NAMALWA (cell line): ENCODE measurements at regions not wholly inside any gene's neighbourhood (a gene's known extent, or its start where the extent isn't known, plus 50 kb on each side); places are given as distances from the start of the nearest gene placed in this dataset.
"Not testable (repeated sequence)": the region's sequence is repeated elsewhere in the genome, so short reads cannot be mapped to it uniquely, and the experiment has no call there.

Source experiments
- DNase-seq: peaks from one replicate; pipeline ENCODE4 v3.0.0-alpha.2; 2015; ENCODE audit warnings: low spot score

DNA sequence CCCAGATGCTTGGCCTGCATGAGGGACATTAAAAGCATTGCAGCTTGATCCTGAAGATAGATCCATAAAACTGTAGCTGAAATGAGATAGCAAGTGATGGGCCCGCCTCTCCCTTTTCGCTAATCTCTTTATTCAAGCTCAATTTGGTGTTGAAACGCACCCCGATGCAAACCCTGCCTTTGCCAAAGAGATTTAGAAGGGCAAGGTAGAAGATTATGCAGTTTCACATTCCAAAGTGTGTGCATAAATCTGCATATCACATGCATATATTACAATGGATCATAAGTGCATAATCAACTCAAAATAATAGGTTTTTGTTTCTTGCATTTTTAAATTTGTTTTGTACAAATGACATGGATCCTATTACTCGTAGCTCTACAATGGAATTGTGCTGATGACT is 80.1 kb upstream of the SHANK2 start:
- DNase-seq, result no peak

DNA sequence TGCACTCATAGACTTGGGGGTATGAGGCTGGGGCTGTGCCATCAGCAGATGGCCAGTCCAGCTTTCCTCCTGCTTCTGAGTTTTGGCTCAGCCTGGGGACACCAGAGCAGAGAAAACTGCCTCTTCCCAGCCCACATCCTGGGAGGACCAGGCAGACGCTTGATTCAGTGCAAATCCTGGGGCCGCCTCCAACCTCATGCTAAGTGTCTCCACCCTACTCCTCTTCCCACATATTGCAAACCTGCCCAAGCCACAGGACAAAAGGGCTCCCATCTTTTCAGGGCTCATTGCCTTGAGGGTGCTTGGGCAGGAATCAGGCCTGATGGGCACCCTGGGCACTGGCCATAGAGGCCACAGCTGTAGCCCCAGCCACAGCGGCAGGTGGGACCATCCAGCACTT is 79.7 kb upstream of the SHANK2 start:
- DNase-seq, result no peak

DNA sequence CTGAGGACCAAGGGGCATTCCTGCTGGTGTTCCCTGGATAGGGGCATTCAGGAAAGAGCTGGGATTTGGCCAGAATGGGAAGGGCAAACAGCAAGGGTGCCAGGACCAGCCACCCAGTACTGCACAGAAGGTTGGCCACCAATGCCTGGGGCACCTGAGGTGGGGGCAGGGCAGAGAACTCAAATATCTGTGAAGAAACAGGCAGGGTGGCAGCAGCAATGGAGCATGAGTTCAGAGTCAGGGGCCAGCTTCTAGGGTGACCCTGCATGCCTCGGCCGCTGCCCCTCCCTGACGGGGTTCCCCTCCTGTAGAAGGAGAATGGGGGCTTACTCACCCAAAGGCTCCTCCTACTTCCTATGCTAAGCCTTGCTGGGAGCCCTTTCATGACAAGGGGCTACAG is 79.3 kb upstream of the SHANK2 start:
- no peak for DNase-seq

DNA sequence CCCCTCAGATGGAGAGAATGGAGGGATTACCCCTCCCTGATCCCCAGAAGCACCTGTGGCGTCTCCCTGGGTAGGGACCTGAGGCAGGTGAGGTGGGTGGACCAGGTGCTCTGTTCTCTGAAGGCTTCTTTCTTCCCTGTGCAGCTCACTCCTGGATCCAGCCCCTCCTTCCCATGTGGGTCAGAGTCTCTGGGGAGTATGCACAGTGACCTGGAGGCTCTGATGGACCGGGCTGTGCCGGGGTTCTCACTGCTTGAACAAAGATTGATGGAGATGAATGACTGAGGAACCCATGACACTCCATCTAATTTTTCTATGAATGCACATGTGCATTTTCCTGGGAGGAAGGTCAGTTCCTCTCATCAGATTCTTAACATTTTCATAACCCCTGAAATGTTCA is 78.6 kb upstream of the SHANK2 start:
- DNase-seq, result no peak

DNA sequence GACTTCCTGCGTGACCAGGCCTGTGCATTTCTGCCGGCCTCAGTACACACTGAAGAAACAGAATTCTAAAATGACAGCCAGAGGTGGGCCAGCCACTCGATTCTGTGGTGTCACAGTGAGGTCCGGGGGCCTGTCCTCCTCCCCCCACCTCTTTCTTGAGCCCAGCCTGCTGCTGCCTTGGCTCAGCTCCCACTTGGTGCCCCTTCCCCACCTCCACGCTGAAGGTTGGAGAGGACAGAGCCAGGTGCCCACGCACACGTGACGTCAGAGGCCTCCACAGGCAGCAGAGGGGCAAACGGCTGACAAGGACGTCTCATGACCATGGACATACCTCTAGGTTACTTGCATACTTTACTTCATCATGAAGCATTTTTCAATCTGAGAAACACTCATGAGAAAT is 78.0 kb upstream of the SHANK2 start:
- no peak for DNase-seq

DNA sequence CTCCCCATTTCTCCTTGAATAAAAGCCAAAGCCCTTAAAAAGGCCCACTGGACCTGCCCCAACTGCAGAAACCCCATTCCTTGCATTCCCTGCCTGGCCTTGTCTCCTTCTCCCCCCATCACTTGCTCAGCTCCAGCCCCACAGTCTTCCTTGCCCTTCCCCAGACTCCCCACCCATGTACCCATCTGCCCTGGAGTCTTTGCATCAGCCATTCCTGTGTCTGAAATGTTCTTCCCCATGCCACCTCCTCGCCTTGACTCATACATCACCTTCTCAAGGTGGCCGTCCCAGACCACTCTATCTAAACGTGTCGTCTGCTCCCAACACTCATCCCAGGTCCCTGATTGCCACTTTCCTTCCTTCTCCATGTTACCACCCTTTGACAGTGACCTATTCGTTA is 77.4 kb upstream of the SHANK2 start:
- no peak for DNase-seq

DNA sequence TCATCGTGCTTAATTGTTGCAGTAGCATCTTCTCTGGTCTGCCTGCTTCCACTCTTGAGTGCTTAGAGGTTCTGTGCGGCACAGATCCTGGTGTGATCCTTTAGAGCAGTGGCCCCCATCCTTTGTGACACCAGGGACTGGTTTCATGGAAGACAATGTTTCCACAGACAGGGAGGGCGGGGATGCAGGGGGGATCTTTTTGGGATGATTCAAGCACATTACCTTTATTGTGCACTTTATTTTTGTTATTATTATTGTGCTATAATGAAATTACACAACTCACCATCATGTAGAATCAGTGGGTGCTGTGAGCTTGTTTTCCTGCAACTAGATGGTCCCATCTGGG is 76.8 kb upstream of the SHANK2 start:
- no peak for DNase-seq

DNA sequence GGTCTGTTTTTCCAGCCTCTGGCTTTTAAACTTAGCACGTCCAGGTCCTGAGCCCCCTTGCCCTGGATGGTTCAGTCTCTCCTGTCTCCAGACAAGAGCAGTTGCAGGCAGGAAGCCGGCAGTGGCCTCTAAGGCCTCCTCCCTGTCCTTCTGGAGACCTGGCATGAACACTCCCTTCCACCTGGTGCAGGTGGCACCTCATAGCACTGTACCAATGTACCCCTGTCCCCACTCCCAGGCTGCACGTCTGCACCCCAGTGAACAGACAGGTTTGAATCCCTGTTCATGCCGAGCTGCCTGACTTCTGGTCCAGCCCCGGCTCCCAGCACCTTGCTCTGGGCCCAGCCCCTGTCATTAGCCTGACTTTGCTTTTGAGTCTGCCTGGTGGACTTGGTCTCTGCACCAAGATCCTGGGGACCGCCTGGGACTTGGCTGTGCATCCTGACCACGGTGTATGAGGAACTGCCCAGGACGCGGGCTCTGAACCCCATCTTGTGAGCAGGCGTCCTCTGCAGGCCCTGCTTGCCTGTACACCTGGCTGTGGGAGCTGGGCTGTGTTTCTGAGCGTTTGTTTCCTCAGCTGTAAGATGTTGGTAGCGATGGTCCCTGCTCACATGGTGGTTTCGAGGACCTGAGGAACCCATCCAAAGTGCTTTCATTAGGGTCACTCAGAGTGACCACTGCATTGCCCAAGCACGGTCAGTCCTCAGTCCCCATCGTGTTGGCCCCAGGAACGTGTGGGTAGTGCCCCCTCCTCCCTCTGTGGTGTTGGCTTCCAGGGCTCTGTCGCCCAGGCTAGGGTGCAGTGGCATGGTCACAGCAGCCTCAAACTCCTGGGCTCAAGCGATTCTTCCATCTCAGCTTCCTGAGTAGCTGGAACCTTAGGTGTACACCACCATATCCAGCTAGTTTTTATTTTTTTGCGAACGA is 75.0 kb upstream of the SHANK2 start:
- DNase-seq, result no peak

DNA sequence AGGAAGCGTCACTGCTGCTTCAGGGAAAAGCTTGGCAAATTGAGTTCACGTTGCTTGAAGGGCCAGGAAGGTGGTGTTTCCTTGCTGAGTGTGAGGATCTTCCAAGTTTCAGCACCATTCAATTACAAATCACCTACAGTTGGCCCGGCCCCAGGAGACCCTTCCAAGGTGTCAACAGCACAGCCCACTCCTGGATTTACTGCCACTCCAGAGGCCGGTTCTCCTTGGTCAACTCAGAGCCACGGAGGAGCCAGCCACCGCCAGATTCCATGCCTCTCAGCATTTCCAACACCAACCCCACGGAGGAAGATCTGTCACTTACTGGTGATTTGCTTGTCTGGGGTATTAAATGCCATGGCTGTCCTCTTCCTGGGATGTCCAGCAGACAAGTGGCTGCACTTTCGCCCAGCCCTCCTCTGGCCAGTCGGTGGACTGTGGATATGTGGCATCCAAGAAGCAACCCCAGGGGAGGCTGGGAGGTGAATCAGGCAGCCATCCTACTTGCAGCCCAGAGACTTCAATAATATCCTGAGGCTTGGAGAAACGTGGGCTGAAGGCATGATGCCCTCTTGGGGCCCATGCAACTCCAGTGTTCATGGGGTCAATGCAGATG is 74.1 kb upstream of the SHANK2 start:
- no peak for DNase-seq

DNA sequence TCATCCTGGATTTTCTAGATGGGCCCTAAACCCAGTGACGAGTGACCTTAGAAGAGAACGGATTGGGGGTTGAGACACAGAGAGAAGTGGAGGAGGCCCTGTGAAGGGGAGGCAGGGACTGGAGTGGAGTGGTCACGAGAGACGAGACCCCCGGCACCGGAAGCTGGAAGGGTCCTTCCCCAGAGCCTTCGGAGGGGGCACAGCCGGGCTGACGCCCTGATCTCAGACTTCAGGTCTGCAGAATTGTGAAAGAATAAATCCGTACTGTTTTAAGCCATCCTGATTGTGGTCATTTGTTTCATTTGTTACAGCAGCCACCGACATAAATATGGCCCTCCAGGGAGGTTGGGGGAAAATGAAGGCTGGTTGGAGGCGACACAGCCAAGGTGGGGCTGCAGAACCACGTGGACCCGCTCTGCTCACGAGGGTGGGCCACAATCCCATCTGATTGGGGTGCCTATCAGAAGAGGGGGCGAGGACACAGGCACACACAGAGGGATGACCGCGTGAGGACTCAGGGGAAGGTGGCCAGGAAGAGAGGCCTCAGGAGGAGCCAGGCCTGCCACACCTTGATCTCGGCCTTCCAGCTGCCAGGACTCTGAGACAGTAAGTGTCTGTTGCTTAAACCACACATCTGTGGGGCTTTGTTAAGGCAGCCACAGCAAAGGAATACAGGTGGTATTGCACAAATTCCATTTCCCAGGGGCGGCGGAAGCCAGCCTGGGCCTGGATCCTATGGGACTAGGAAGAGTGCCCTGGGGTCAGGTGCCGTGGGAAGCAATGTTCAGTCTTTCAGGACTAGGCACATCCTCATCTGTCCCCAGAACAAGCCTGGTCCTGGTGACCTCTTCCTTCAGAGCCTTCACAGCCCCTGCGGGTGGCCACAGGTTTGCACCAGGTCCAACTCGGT is 73.3 kb upstream of the SHANK2 start:
- no peak for DNase-seq

DNA sequence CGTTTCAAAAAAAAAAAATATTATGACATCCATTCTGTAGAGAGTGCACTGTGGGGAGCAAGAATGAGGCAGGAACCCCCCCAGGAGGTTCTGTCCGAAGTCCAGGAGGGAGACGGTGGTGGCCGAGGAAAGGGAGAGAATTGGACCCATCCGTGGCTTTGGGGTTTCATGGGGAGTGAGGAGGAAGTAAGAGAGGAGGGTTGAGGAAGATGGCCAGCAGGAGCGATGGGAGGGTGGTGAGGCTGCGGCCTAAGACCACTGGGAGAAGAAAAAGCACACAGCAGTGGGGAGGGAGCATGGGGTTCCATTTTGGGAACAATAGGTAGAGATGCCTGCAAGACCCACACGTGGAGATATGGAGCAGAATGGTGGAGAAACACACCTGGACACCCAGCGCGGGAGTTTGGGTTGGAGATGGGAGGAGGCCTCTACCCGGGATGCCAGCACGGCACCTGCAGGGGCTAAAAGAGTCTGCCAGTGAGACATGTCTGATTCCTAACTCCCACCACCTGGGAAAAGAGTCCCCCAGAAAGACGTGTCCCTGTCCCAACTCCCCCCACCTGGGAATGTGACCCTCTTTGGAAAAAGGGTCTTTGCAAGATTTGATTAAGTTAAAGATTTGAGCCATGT is 72.5 kb upstream of the SHANK2 start:
- DNase-seq, result no peak

DNA sequence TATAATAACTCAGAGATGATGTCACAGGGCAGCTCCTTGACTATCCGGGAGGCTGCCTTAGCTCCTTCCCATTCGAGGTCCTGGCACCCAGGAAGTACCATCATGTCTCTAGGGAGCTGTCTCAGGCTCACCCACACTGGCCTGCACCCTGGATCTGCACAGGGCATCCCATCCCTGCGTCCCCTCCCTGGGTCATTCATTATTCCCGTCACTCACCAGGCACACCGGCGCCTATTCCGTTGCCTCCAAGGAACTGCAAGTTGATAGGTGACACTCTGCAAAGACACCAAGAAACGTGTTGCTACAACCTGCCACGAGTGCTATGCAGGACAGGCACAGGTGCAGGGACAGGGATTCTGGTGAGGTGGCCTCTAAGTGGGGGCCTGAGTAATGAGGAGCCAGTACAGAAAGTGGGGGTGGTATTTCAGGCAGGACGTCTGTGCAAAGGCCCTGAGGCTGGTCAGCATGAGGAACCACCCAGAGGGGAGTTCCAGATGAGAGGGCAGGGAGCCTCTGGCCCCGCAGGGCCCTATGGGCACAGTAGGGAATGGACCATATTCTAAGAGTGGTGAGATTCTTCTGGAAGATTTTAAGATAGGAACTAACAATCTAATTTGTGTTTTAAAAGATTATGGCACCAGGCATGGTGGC is 71.6 kb upstream of the SHANK2 start:
- DNase-seq, result no peak

DNA sequence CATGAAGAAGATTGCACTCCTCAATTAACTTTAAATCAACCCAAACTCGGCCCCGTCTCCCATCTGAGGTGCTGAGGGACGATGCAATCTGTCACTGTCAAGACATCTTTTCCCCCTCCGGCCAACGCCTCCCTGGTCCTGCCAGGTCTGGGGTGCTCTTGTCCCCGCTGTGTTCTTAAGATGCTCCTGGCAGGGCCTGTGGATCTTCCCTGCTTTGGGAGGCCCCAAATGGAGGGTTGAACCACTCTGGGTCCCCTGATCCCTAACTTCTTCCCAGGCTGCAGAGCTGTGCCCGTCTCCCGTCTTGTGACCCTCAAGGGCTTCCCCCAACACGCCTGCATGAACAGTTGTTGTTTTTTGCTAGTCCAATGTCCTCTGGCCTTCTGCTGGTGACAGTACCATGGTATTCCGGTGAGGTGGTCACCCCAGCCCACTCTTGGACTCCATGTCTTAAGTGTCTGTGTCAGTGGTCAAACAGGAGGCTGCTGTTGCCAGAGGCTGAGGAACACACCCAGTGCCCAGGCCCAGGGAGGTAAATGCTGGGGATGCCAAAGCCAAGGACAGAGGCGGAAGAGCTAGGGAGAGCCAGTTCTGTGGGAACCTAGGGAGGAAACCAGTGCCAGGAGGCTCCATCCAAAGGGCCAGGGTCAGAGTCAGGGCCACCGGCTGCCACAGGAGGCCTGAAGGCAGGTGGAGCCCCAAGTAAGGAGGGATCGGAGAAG is 70.6 kb upstream of the SHANK2 start:
- no peak for DNase-seq

DNA sequence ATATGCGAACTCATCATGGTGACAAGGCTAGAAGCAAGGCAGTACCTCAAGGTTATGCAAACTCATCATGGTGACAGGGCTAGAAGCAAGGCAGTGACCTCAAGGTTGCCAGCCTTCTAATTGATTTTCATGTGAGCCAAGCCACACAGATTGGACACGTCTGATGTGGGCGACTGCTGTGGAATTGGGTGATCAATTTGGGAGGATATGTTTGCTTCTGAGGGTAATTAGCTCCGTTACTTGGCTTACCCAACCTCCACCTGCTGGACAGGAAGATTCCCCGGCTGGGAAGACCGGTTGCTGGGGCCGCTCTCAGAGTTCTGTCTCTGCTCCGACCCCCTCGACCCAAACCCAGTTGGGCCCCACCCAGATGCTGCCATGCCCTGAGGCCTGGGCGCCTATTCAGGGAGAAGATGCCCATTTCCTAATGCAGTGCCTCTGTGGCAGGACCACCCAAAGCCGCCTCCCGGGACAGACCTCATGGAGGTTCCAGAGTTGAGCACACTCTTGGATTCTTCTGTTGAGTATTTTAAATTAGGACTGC is 69.9 kb upstream of the SHANK2 start:
- no peak for DNase-seq

DNA sequence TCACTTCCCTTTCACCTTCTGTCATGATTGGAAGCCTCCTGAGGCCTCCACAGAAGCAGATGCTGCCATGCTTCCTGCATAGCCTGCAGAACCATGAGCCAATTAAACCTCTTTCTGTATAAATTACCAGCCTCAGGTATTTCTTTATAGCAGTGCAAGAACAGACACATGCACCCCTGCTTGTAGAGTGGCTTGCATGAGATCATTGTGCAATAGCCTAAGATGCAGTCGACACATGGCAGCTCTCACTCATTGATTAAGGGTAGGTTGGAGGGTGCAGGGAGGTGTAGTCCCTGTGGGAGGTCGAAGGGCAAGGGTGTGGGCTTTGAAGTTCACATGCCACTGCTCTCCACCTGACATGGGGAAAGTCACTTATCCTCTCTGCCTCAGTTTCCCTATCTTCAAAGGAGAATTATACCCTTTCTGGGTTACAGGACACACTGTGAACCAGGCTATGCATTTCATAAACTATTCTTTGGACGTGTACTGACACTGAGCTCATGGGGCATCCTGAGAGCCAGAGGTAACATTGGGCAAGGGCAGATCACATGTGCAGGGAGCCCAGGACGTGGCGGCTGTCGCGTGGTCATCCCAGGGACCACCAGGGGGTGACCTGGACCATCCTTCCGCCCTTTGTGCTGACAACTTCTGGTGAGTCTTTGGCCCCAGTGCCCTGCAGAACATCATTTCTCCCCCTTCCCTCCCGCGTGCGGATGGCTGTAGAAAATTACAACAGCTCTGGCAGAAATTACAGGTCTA is 69.2 kb upstream of the SHANK2 start:
- DNase-seq, result no peak

DNA sequence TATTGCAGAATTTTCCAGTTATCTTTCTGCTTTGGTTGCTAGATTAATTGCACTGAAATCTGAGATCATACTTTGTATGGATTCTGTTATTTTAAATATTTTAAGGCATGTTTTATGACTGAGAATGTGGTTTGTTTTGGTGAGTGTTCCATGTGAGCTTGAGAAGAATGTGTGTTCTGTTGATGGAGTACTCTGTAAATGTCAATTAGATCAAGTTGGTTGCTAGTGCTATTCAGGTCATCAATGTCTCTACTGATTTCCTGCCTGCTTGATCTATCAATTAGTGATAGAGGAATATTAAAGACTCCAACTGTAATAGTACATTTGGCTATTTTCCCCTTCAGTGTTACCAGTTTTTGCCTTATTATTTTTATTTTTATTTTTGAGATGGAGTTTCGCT is 64.3 kb upstream of the SHANK2 start:
- no peak for DNase-seq

DNA sequence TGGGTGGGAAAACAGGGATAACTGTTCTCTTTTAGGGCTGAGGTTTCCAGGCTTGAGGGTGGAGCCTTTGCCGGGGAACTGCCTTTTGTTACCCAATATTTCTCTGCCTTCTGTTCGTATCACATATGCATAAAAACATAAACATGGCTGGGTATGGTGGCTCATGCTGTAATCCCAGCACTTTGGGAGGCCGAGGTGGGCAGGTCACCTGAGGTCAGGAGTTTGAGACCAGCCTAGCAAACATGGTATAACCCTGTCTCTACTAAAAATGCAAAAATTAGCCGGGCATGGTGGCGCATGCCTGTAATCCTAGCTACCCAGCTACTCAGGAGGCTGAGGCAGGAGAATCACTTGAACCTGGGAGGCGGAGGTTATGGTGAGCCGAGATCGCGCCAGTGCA is 60.2 kb upstream of the SHANK2 start:
- DNase-seq, result not testable (repeated sequence)

DNA sequence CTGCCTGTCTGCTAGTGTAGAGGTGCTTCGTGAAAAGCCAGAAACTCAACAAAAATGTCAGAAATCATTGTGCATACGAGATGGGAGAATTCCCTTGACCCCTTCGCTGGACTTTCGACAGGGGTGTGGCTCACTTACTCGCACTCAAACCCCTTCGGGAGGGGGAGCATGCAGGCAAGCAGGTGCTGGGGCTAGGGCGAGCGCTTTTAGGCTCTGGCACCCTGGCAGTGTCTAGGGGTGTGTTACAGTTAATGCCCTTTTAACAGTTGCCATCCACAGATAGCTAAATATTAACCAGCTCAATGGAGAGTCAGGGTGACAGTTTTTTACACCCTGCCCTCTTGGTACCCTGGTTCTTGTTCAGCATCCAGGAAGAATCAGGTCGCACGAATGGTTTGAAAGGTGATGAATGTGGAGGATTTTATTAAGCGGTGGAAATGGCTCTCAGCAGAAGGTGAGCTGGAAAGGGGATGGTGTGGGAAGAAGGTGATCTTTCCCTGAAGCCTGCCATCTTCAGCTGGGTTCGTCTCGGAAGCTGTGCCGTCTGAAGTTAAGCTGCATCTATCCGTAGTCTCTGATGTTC is 59.6 kb upstream of the SHANK2 start:
- DNase-seq, result no peak

DNA sequence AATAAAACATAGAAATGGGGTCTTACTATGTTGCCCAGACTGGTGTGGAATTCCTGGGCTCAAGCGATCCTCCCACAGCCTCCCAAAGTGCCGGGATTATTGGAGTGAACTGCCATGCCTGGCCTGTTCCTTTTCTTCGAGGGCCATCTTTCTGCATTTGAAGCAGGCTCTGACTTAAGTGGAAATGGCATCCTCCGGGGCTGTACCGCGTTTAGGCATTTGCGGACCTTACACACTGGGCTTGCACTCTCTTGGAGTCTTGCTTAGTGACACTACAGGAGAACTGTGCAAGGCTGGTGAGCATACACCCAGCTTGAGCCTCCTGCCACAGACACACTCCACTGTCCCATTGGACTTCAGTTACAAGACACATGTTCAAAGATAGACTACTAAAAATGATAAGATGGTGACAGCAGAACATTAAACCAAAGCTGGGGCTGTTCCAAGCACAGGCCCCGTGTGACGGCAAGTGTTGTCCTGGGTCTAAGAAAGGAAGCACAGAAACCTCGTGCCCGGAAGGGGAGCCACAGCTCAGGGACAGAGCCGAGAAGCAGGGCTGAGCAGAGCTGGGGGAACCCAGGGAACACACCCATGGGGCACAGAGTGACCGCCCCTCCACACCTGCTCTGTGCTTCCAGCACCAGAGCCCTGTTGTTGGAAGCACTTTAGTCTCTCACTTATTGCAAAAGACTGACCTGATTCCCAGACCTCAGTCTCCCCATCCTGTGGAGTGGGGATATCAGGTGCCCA is 59.0 kb upstream of the SHANK2 start:
- DNase-seq, result no peak
